A549 (cell line): ENCODE measurements at regions not wholly inside any gene's neighbourhood (a gene's known extent, or its start where the extent isn't known, plus 50 kb on each side); places are given as distances from the start of the nearest gene placed in this dataset.

Source experiments
- ATAC-seq, 2 experiments: fragments of 200-7000 bp in 1 of 2; fragments of >200 bp in 1 of 2; cut with Nextera tagmentation in 1 of 2; cut with Tn5 transposase in 1 of 2; 3 replicates each; pipeline versions ENCODE4 v1.8.0 to v1.9.1; 2018 to 2020; ENCODE audit warnings: mild to moderate bottlenecking in 1 of 2, moderate library complexity in 1 of 2
- CTCF ChIA-PET: fragments of 300-600 bp; sonication (Branson Sonifier 250); formaldehyde crosslinking; extraction: SDS; loops from one replicate; lab custom pipeline; 2021; ENCODE audit warnings: antibody characterized with exemption, inconsistent platforms; lab: Yijun Ruan, JAX
- POLR2A ChIA-PET: fragments of 350-600 bp; formaldehyde crosslinking; extraction: SDS; loops from one replicate; lab custom pipeline; 2021; ENCODE audit warnings: antibody characterized with exemption, inconsistent platforms; lab: Yijun Ruan, JAX
- DNase-seq, 2 experiments: peaks; one replicate each; pipeline versions ENCODE4 v3.0.0 to v3.0.0-alpha.2; 2011 to 2016; ENCODE audit warnings: low read depth in 1 of 2, low spot score in 1 of 2
- FAIRE-seq: peaks from 2 replicates; lab custom pipeline; 2011; peaks lifted over from hg19 to GRCh38; lab: Jason Lieb, UNC
- H3K27ac ChIP-seq, 2 experiments: fragments of >200 bp; sonication (Bioruptor Twin); formaldehyde crosslinking; 3 replicates each; pipeline ENCODE4 v1.5.1; 2016 to 2017
- H3K4me1 ChIP-seq: fragments of >200 bp; sonication (Bioruptor Twin); formaldehyde crosslinking; 3 replicates; pipeline ENCODE4 v1.6.1; 2016
- H3K4me2 ChIP-seq: fragments of >200 bp; sonication (Bioruptor Twin); formaldehyde crosslinking; 3 replicates; pipeline ENCODE4 v1.6.1; 2016
- H3K4me3 ChIP-seq: fragments of >200 bp; sonication (Bioruptor Twin); formaldehyde crosslinking; 3 replicates; pipeline ENCODE4 v1.5.1; 2016
- H3K9me3 ChIP-seq: fragments of >200 bp; sonication (Bioruptor Twin); formaldehyde crosslinking; 3 replicates; pipeline ENCODE4 v1.6.1; 2016
- ATOH8 ChIP-seq: fragments of 250-450 bp; sonication (Bioruptor Pico); IDR thresholded peaks from 2 replicates; pipeline ENCODE4 v1.5.0; 2020; ENCODE audit warnings: low read depth, mild to moderate bottlenecking, moderate library complexity
- BCL3 ChIP-seq: fragments of >200 bp; sonication (Bioruptor Twin); formaldehyde crosslinking; IDR thresholded peaks from 3 replicates; pipeline ENCODE4 v1.6.1; 2016
- CBX2 ChIP-seq: fragments of 200-600 bp; sonication (generic); IDR thresholded peaks from 2 replicates; pipeline ENCODE4 v1.6.1; 2016; ENCODE audit warnings: low read depth, mild to moderate bottlenecking, borderline replicate concordance
- CEBPB ChIP-seq, 2 experiments: fragments of >200 bp in 1 of 2; sonication (Bioruptor Twin) in 1 of 2; formaldehyde crosslinking in 1 of 2; IDR thresholded peaks; 2 replicates each; pipeline ENCODE4 v1.6.1; 2012 to 2016
- E2F6 ChIP-seq: IDR thresholded peaks from 2 replicates; pipeline ENCODE4 v1.6.1; 2012; ENCODE audit warnings: low read depth, borderline replicate concordance
- EHF ChIP-seq: fragments of 250-450 bp; sonication (Bioruptor Pico); IDR thresholded peaks from 2 replicates; pipeline ENCODE4 v1.5.0; 2020; ENCODE audit warnings: mild to moderate bottlenecking
- EP300 ChIP-seq, 2 experiments: fragments of >200 bp; sonication (Bioruptor Twin); formaldehyde crosslinking; IDR thresholded peaks; 2 replicates in 1 of 2; 3 replicates in 1 of 2; pipeline ENCODE4 v1.6.1; 2016 to 2017
- FOXS1 ChIP-seq: fragments of 250-450 bp; sonication (Bioruptor Pico); IDR thresholded peaks from 2 replicates; pipeline ENCODE4 v1.5.0; 2020; ENCODE audit warnings: mild to moderate bottlenecking, moderate library complexity
- HES2 ChIP-seq: fragments of >200 bp; sonication (Bioruptor Twin); formaldehyde crosslinking; IDR thresholded peaks from 2 replicates; pipeline ENCODE4 v1.6.1; 2016
- HEYL ChIP-seq: fragments of 250-450 bp; sonication (Bioruptor Pico); IDR thresholded peaks from 2 replicates; pipeline ENCODE4 v1.8.0; 2021; ENCODE audit warnings: mild to moderate bottlenecking, moderate library complexity
- HMGXB4 ChIP-seq: fragments of 250-450 bp; sonication (Bioruptor Pico); IDR thresholded peaks from 2 replicates; pipeline ENCODE4 v1.5.0; 2021; ENCODE audit warnings: mild to moderate bottlenecking, moderate library complexity, borderline replicate concordance
- HOXB13 ChIP-seq: fragments of 250-450 bp; sonication (Bioruptor Pico); IDR thresholded peaks from 2 replicates; pipeline ENCODE4 v1.5.0; 2020; ENCODE audit warnings: low read depth, mild to moderate bottlenecking, moderate library complexity
- JUNB ChIP-seq: fragments of >200 bp; sonication (Bioruptor Twin); formaldehyde crosslinking; IDR thresholded peaks from 2 replicates; pipeline ENCODE4 v1.6.1; 2016
- MAZ ChIP-seq: fragments of 150-350 bp; IDR thresholded peaks from 2 replicates; pipeline ENCODE4 v1.6.1; 2014; ENCODE audit warnings: antibody characterized with exemption, low read depth, low read length, borderline replicate concordance
- REST ChIP-seq: fragments of 200-600 bp; sonication (generic); IDR thresholded peaks from 2 replicates; pipeline ENCODE4 v1.6.1; 2016; ENCODE audit warnings: antibody characterized with exemption, mild to moderate bottlenecking, moderate library complexity
- RFX5 ChIP-seq: fragments of 450-650 bp; IDR thresholded peaks from 2 replicates; pipeline ENCODE4 v1.7.1; 2014; ENCODE audit warnings: antibody characterized with exemption, mild to moderate bottlenecking, moderate library complexity
- SMC3 ChIP-seq: fragments of >200 bp; sonication (Bioruptor Twin); formaldehyde crosslinking; IDR thresholded peaks from 3 replicates; pipeline ENCODE4 v1.6.1; 2018; ENCODE audit warnings: inconsistent platforms
- ZSCAN20 ChIP-seq: fragments of 250-450 bp; sonication (Bioruptor Pico); IDR thresholded peaks from 2 replicates; pipeline ENCODE4 v1.8.0; 2022; ENCODE audit warnings: mild to moderate bottlenecking, moderate library complexity
- WGBS: methylation state at CpG from one replicate; pipeline ENCODE4 v1.1.6; 2017; ENCODE audit errors: missing lambda C conversion rate; 5-methylcytosine and 5-hydroxymethylcytosine counted together

GRCh38 chr13:21230516-21230915, 54.1 kb downstream of the MRPL57 start:
- whole genome bisulfite sequencing: 24% methylated on average over 3 of the region's 3 CpGs
- no peak for ATAC-seq
- DNase-seq: no peak
- TF ChIP-seq HEYL (CRISPR knock-in tag) (no peak), REST (no peak), MAZ (no peak), SMC3 (no peak), HES2 (no peak), ATOH8 (CRISPR knock-in tag) (no peak), EHF (CRISPR knock-in tag) (no peak), EP300 (IDR thresholded peaks at IDR 0.05) (no peak), HMGXB4 (CRISPR knock-in tag) (no peak), E2F6 (no peak)
- TF ChIP-seq, all 56 proteins: peak for 0
- Histone ChIP-seq H3K4me3 (no peak overlapping the region), H3K9me3 (no peaks in the 10 kb centered on the region), H3K27ac (no peak overlapping the region), H3K4me1 (no peaks in the 10 kb centered on the region), H3K4me2 (no peak overlapping the region)
- CTCF ChIA-PET: interaction anchor here (1.2 to 1.6 kb wide), 3 partner anchors 67 to 306 kb away, joined by 3 to 4 read pairs (median 3); no protein-coding TSS in a partner anchor
- POLR2A ChIA-PET: no interaction called here
- FAIRE-seq: no peak

GRCh38 chr13:21231426-21231940, 55.0 kb downstream of the MRPL57 start:
- no peak for FAIRE-seq
- TF ChIP-seq FOXS1 (CRISPR knock-in tag) (no peak), CEBPB (IDR thresholded peaks at IDR 0.05) (no peak), ATOH8 (CRISPR knock-in tag) (no peak), ZSCAN20 (CRISPR knock-in tag) (no peak), RFX5 (no peak), BCL3 (no peak), CBX2 (no peak), HOXB13 (no peak), JUNB (no peak)
- H3K4me3 ChIP-seq: no peak overlapping the region
- H3K27ac ChIP-seq: no peak overlapping the region
- H3K9me3 ChIP-seq: no peaks in the 10 kb centered on the region
- H3K4me1 ChIP-seq: no peaks in the 10 kb centered on the region
- no peak for ATAC-seq
- POLR2A ChIA-PET: no interaction called here
- 53% methylated on average over 5 of the region's 5 CpGs for WGBS
- no peak for DNase-seq
- CTCF ChIA-PET: interaction anchor here (1.2 kb wide), 1 partner anchor 66 kb away, joined by 3 read pairs; no protein-coding TSS in a partner anchor
- no peak overlapping the region for H3K4me2 ChIP-seq
